Loucy (cell line): ENCODE measurements at regions not wholly inside any gene's neighbourhood (a gene's known extent, or its start where the extent isn't known, plus 50 kb on each side); places are given as distances from the start of the nearest gene placed in this dataset.

Source experiments
- EZH2phosphoT487 ChIP-seq: fragments of 200-600 bp; IDR thresholded peaks from 2 replicates; pipeline ENCODE4 v1.6.1; 2018; ENCODE audit warnings: antibody characterized with exemption, mild to moderate bottlenecking, moderate library complexity, borderline replicate concordance
- TF ChIP-seq, protein P1 (sequence below): fragments of 200-600 bp; sonication (generic); conservative IDR thresholded peaks from 2 replicates; pipeline ENCODE4 v1.5.1; 2014; ENCODE audit warnings: mild to moderate bottlenecking, antibody characterized with exemption, low read length

DNA sequence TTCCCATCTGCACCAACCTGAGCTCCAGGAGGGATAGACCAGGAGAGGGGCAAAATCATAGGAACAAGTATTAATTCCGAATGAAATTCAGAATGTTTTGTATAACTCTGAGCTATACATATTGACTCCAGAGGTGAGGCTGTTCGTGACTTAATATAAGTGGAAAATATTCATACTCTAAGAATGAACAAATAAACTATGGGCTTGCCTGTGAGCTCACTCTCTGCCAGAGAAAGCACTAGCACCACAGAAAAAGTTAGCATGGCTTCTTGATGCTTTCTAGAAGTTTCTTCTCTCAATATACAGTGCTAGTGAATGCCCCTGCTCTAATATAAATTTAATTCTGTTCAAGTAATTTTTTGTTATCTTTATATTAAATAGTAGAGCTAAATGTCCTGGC is 1536.4 kb upstream of the FLRT2 start:
- TF ChIP-seq, protein P1, sequence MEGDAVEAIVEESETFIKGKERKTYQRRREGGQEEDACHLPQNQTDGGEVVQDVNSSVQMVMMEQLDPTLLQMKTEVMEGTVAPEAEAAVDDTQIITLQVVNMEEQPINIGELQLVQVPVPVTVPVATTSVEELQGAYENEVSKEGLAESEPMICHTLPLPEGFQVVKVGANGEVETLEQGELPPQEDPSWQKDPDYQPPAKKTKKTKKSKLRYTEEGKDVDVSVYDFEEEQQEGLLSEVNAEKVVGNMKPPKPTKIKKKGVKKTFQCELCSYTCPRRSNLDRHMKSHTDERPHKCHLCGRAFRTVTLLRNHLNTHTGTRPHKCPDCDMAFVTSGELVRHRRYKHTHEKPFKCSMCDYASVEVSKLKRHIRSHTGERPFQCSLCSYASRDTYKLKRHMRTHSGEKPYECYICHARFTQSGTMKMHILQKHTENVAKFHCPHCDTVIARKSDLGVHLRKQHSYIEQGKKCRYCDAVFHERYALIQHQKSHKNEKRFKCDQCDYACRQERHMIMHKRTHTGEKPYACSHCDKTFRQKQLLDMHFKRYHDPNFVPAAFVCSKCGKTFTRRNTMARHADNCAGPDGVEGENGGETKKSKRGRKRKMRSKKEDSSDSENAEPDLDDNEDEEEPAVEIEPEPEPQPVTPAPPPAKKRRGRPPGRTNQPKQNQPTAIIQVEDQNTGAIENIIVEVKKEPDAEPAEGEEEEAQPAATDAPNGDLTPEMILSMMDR = no peak
- no peak for TF ChIP-seq EZH2phosphoT487
